Panc1 (cell line): ENCODE measurements at regions not wholly inside any gene's neighbourhood (a gene's known extent, or its start where the extent isn't known, plus 50 kb on each side); places are given as distances from the start of the nearest gene placed in this dataset.

Source experiments
- POLR2AphosphoS5 ChIP-seq: IDR thresholded peaks from 2 replicates; pipeline ENCODE4 v1.6.1; 2012; ENCODE audit warnings: mild to moderate bottlenecking, low read depth, low read length, moderate library complexity
- SIN3A ChIP-seq: IDR thresholded peaks from 2 replicates; pipeline ENCODE4 v1.6.1; 2012; ENCODE audit warnings: low read depth, mild to moderate bottlenecking, low read length, moderate library complexity, borderline replicate concordance; ENCODE audit not compliant: insufficient read depth
- TCF7L2 ChIP-seq: IDR thresholded peaks from 2 replicates; pipeline ENCODE4 v1.6.1; 2011; ENCODE audit warnings: mild to moderate bottlenecking, low read depth, low read length, inconsistent platforms
- TF ChIP-seq, protein P1 (sequence below): fragments of 450-650 bp; IDR thresholded peaks from 2 replicates; pipeline ENCODE4 v1.5.1; 2017; ENCODE audit warnings: mild to moderate bottlenecking
- TF ChIP-seq, protein P2 (sequence below), 2 experiments: IDR thresholded peaks; 2 replicates each; pipeline ENCODE4 v1.6.1; 2011 to 2012; ENCODE audit warnings: low read depth in 2 of 2, control low read depth in 1 of 2, low read length in 1 of 2, mild to moderate bottlenecking in 1 of 2, moderate library complexity in 1 of 2; ENCODE audit not compliant: insufficient read depth in 1 of 2

DNA sequence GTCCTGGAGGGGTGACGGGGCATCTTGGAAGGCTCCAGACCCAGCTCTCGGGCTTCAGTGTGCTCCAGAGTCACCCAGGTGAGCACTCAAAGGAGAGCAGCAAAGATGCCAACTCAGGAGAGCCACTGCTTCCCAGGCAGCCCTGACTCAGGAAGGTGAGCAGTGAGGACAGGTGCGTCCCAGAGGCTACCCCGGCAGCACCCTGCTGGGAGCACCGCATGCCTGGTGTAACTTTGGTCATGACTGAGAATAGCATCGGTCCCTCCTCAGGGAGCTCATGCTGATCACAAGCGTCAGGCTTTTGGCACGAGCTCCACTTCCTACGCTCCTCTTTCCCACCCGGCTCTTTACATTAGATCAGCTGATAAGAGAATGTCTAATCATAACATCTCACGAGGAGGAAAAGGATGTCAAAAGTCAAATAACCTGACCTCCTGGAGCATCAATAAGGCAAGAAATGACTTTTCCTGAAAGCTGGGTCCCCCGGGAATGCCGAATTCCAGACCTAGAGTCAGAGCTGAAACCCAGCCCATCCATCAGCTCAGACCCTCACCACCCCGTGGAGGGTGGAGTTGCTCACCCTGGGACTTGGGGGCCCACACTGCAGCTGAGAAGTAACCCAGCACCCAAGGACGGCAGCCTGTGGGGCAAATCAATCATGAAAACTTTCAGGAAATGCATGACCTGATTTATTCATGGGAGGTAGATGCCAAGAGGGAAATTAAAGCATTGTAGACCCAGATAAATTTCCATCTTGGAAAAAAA lies 248.8 kb downstream of the ACKR3 start:
- TF ChIP-seq, protein P1, sequence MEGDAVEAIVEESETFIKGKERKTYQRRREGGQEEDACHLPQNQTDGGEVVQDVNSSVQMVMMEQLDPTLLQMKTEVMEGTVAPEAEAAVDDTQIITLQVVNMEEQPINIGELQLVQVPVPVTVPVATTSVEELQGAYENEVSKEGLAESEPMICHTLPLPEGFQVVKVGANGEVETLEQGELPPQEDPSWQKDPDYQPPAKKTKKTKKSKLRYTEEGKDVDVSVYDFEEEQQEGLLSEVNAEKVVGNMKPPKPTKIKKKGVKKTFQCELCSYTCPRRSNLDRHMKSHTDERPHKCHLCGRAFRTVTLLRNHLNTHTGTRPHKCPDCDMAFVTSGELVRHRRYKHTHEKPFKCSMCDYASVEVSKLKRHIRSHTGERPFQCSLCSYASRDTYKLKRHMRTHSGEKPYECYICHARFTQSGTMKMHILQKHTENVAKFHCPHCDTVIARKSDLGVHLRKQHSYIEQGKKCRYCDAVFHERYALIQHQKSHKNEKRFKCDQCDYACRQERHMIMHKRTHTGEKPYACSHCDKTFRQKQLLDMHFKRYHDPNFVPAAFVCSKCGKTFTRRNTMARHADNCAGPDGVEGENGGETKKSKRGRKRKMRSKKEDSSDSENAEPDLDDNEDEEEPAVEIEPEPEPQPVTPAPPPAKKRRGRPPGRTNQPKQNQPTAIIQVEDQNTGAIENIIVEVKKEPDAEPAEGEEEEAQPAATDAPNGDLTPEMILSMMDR, result no peak
- TF ChIP-seq POLR2AphosphoS5 (no peak), SIN3A (no peak), TCF7L2 (no peak)
- TF ChIP-seq, protein P2, sequence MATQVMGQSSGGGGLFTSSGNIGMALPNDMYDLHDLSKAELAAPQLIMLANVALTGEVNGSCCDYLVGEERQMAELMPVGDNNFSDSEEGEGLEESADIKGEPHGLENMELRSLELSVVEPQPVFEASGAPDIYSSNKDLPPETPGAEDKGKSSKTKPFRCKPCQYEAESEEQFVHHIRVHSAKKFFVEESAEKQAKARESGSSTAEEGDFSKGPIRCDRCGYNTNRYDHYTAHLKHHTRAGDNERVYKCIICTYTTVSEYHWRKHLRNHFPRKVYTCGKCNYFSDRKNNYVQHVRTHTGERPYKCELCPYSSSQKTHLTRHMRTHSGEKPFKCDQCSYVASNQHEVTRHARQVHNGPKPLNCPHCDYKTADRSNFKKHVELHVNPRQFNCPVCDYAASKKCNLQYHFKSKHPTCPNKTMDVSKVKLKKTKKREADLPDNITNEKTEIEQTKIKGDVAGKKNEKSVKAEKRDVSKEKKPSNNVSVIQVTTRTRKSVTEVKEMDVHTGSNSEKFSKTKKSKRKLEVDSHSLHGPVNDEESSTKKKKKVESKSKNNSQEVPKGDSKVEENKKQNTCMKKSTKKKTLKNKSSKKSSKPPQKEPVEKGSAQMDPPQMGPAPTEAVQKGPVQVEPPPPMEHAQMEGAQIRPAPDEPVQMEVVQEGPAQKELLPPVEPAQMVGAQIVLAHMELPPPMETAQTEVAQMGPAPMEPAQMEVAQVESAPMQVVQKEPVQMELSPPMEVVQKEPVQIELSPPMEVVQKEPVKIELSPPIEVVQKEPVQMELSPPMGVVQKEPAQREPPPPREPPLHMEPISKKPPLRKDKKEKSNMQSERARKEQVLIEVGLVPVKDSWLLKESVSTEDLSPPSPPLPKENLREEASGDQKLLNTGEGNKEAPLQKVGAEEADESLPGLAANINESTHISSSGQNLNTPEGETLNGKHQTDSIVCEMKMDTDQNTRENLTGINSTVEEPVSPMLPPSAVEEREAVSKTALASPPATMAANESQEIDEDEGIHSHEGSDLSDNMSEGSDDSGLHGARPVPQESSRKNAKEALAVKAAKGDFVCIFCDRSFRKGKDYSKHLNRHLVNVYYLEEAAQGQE (IDR thresholded peaks at IDR 0.05; ENCODE audit: insufficient read depth in 1 of 2, low read depth in 2 of 2, low read length in 1 of 2), result no peak
